ENCODE measurements at regions not wholly inside any gene's neighbourhood (a gene's known extent, or its start where the extent isn't known, plus 50 kb on each side); places are given as distances from the start of the nearest gene placed in this dataset.
A peak's percentile ranks its signal among the peaks of the same experiment; 100 is the strongest.
"Not testable (repeated sequence)": the region's sequence is repeated elsewhere in the genome, so short reads cannot be mapped to it uniquely, and the experiment has no call there.

- H3K4me1 Mint-ChIP-seq (ENCODE audit: low read depth); H3K9me3 Mint-ChIP-seq; H3K27me3 Mint-ChIP-seq (ENCODE audit: low read depth); H3K4me3 Mint-ChIP-seq; H3K36me3 Mint-ChIP-seq (ENCODE audit: low read depth): not testable (repeated sequence)
- peak overlapping the region; percentile 19 for H3K27ac Mint-ChIP-seq
Measured at GRCh38 chr9:66601472-66601871, 299.1 kb upstream of the ZNF658 start.

GRCh38 chr9:66631521-66632046, 268.9 kb upstream of the ZNF658 start:
- H3K36me3 Mint-ChIP-seq (ENCODE audit: low read depth); H3K4me3 Mint-ChIP-seq; H3K27ac Mint-ChIP-seq; H3K4me1 Mint-ChIP-seq (ENCODE audit: low read depth); H3K27me3 Mint-ChIP-seq (ENCODE audit: low read depth); H3K9me3 Mint-ChIP-seq: not testable (repeated sequence)

- H3K4me3 Mint-ChIP-seq; H3K4me1 Mint-ChIP-seq (ENCODE audit: low read depth); H3K27me3 Mint-ChIP-seq (ENCODE audit: low read depth); H3K9me3 Mint-ChIP-seq; H3K27ac Mint-ChIP-seq; H3K36me3 Mint-ChIP-seq (ENCODE audit: low read depth): not testable (repeated sequence)
Measured at GRCh38 chr9:66647675-66648074, 252.8 kb upstream of the ZNF658 start.

- H3K4me3 Mint-ChIP-seq; H3K27me3 Mint-ChIP-seq (ENCODE audit: low read depth); H3K9me3 Mint-ChIP-seq; H3K4me1 Mint-ChIP-seq (ENCODE audit: low read depth); H3K27ac Mint-ChIP-seq; H3K36me3 Mint-ChIP-seq (ENCODE audit: low read depth): not testable (repeated sequence)
Measured at GRCh38 chr9:66690242-66690641, 210.3 kb upstream of the ZNF658 start.

- H3K4me3 Mint-ChIP-seq; H3K27ac Mint-ChIP-seq; H3K27me3 Mint-ChIP-seq (ENCODE audit: low read depth); H3K9me3 Mint-ChIP-seq; H3K4me1 Mint-ChIP-seq (ENCODE audit: low read depth); H3K36me3 Mint-ChIP-seq (ENCODE audit: low read depth): not testable (repeated sequence)
Measured at GRCh38 chr9:66695561-66696240, 204.8 kb upstream of the ZNF658 start.

GRCh38 chr9:66697343-66698065, 203.0 kb upstream of the ZNF658 start:
- H3K27me3 Mint-ChIP-seq (ENCODE audit: low read depth) = not testable (repeated sequence)

GRCh38 chr9:66698066-66698455, 202.5 kb upstream of the ZNF658 start:
- H3K27ac Mint-ChIP-seq, H3K4me3 Mint-ChIP-seq: not testable (repeated sequence)

More at GRCh38 chr9:66697343-66698065, 203.0 kb upstream of the ZNF658 start:
- H3K9me3 Mint-ChIP-seq; H3K27ac Mint-ChIP-seq; H3K4me1 Mint-ChIP-seq (ENCODE audit: low read depth); H3K4me3 Mint-ChIP-seq; H3K36me3 Mint-ChIP-seq (ENCODE audit: low read depth): not testable (repeated sequence)

GRCh38 chr9:66701411-66702377, 198.8 kb upstream of the ZNF658 start:
- not testable (repeated sequence) for H3K4me1 Mint-ChIP-seq (ENCODE audit: low read depth); H3K9me3 Mint-ChIP-seq; H3K36me3 Mint-ChIP-seq (ENCODE audit: low read depth); H3K4me3 Mint-ChIP-seq; H3K27ac Mint-ChIP-seq; H3K27me3 Mint-ChIP-seq (ENCODE audit: low read depth)

More at GRCh38 chr9:66698066-66698455, 202.5 kb upstream of the ZNF658 start:
- not testable (repeated sequence) for H3K4me1 Mint-ChIP-seq (ENCODE audit: low read depth); H3K27me3 Mint-ChIP-seq (ENCODE audit: low read depth); H3K9me3 Mint-ChIP-seq; H3K36me3 Mint-ChIP-seq (ENCODE audit: low read depth)

GRCh38 chr9:66711553-66711952, 189.0 kb upstream of the ZNF658 start:
- not testable (repeated sequence) for H3K4me1 Mint-ChIP-seq (ENCODE audit: low read depth); H3K4me3 Mint-ChIP-seq; H3K27me3 Mint-ChIP-seq (ENCODE audit: low read depth); H3K9me3 Mint-ChIP-seq; H3K36me3 Mint-ChIP-seq (ENCODE audit: low read depth); H3K27ac Mint-ChIP-seq

- not testable (repeated sequence) for H3K4me3 Mint-ChIP-seq; H3K36me3 Mint-ChIP-seq (ENCODE audit: low read depth); H3K9me3 Mint-ChIP-seq; H3K4me1 Mint-ChIP-seq (ENCODE audit: low read depth); H3K27ac Mint-ChIP-seq; H3K27me3 Mint-ChIP-seq (ENCODE audit: low read depth)
Measured at GRCh38 chr9:66712870-66713269, 187.7 kb upstream of the ZNF658 start.

- H3K4me3 Mint-ChIP-seq; H3K9me3 Mint-ChIP-seq; H3K4me1 Mint-ChIP-seq (ENCODE audit: low read depth); H3K36me3 Mint-ChIP-seq (ENCODE audit: low read depth); H3K27me3 Mint-ChIP-seq (ENCODE audit: low read depth); H3K27ac Mint-ChIP-seq: not testable (repeated sequence)
Measured at GRCh38 chr9:66713552-66713951, 187.0 kb upstream of the ZNF658 start.

GRCh38 chr9:66720845-66721244, 179.7 kb upstream of the ZNF658 start:
- H3K9me3 Mint-ChIP-seq; H3K27ac Mint-ChIP-seq; H3K4me3 Mint-ChIP-seq; H3K4me1 Mint-ChIP-seq (ENCODE audit: low read depth); H3K27me3 Mint-ChIP-seq (ENCODE audit: low read depth); H3K36me3 Mint-ChIP-seq (ENCODE audit: low read depth): not testable (repeated sequence)

- not testable (repeated sequence) for H3K4me3 Mint-ChIP-seq; H3K27ac Mint-ChIP-seq; H3K4me1 Mint-ChIP-seq (ENCODE audit: low read depth); H3K9me3 Mint-ChIP-seq; H3K27me3 Mint-ChIP-seq (ENCODE audit: low read depth); H3K36me3 Mint-ChIP-seq (ENCODE audit: low read depth)
Measured at GRCh38 chr9:66727540-66727939, 173.0 kb upstream of the ZNF658 start.

GRCh38 chr9:66736686-66737085, 163.8 kb upstream of the ZNF658 start:
- not testable (repeated sequence) for H3K27me3 Mint-ChIP-seq (ENCODE audit: low read depth); H3K36me3 Mint-ChIP-seq (ENCODE audit: low read depth); H3K4me3 Mint-ChIP-seq; H3K27ac Mint-ChIP-seq; H3K9me3 Mint-ChIP-seq; H3K4me1 Mint-ChIP-seq (ENCODE audit: low read depth)

- H3K27me3 Mint-ChIP-seq (ENCODE audit: low read depth); H3K4me1 Mint-ChIP-seq (ENCODE audit: low read depth); H3K4me3 Mint-ChIP-seq; H3K36me3 Mint-ChIP-seq (ENCODE audit: low read depth); H3K27ac Mint-ChIP-seq; H3K9me3 Mint-ChIP-seq: not testable (repeated sequence)
Measured at GRCh38 chr9:66738418-66738817, 162.1 kb upstream of the ZNF658 start.

All from T-helper 1 cell treated with Interleukin-12 subunit alpha and Interleukin-12 subunit beta and Interleukin-4 antibody, amounts not matched to agents 30 μg/mL and 1 μg/mL, for 36 hours (primary cell).